ENCODE measurements at regions not wholly inside any gene's neighbourhood (a gene's known extent, or its start where the extent isn't known, plus 50 kb on each side); places are given as distances from the start of the nearest gene placed in this dataset.

- no TSS peak for BruUV-seq (replicated peaks)
- no peak for DNase-seq
Observed at GRCh38 chr6:126779331-126779730, 339.1 kb upstream of the RSPO3 start.

GRCh38 chr6:126781582-126781981 is 336.9 kb upstream of the RSPO3 start:
- Histone ChIP-seq H3K9ac (ENCODE audit: low read length) (no peak overlapping the region), H3K79me2 (ENCODE audit: low read length) (no peaks in the 10 kb centered on the region), H3K4me3 (ENCODE audit: low read length) (no peak overlapping the region), H2AFZ (ENCODE audit: low read length) (no peak overlapping the region), H3K36me3 (ENCODE audit: low read depth, low read length) (no peaks in the 10 kb centered on the region), H3K9me2 (replicated peaks; ENCODE audit: low read length) (no peaks in the 10 kb centered on the region), H3K4me1 (ENCODE audit: insufficient read depth, low read length) (peaks cover under 1% of the 10 kb centered on the region; the same call in 1 of the 2 replicates), H4K20me1 (ENCODE audit: low read length) (no peaks in the 10 kb centered on the region), H3F3A (ENCODE audit: low read length, unreplicated experiment) (no peaks in the 10 kb centered on the region), H3K9me3 (ENCODE audit: low read length) (no peaks in the 10 kb centered on the region), H3K27ac (ENCODE audit: low read length) (no peak overlapping the region), H3K27me3 (ENCODE audit: low read length) (no peaks in the 10 kb centered on the region), H3K4me2 (ENCODE audit: low read length) (no peak overlapping the region)
- POLR2A ChIA-PET (ENCODE audit: unreplicated experiment), result no interaction called here
- DNase-seq (no peak), ATAC-seq (no peak)
- no TSS peak for BruUV-seq (replicated peaks)
- intact Hi-C loops (cut with micrococcal nuclease), result no loop called here
- CTCF ChIA-PET, result no interaction called here
- TF ChIP-seq EZH2phosphoT487 (IDR thresholded peaks at IDR 0.05; ENCODE audit: borderline replicate concordance, low read length) (no peak), CTCF (conservative IDR thresholded peaks at IDR 0.05; ENCODE audit: low read depth, low read length) (no peak), EZH2 (IDR thresholded peaks at IDR 0.05; ENCODE audit: low read length, unreplicated experiment) (no peak)

More at GRCh38 chr6:126779331-126779730, 339.1 kb upstream of the RSPO3 start:
- no peak for ATAC-seq
- H3K4me2 ChIP-seq (ENCODE audit: low read length), result no peak overlapping the region
- no peaks in the 10 kb centered on the region for H3K79me2 ChIP-seq (ENCODE audit: low read length)
- H2AFZ ChIP-seq (ENCODE audit: low read length), result no peak overlapping the region
- intact Hi-C loops (cut with micrococcal nuclease), result no loop called here
- no peaks in the 10 kb centered on the region for H3K9me2 ChIP-seq (replicated peaks; ENCODE audit: low read length)
- TF ChIP-seq EZH2phosphoT487 (IDR thresholded peaks at IDR 0.05; ENCODE audit: borderline replicate concordance, low read length) (no peak), EZH2 (IDR thresholded peaks at IDR 0.05; ENCODE audit: low read length, unreplicated experiment) (no peak), CTCF (conservative IDR thresholded peaks at IDR 0.05; ENCODE audit: low read depth, low read length) (no peak)
- no peak overlapping the region for H3K4me3 ChIP-seq (ENCODE audit: low read length)
- no peaks in the 10 kb centered on the region for H3K27me3 ChIP-seq (ENCODE audit: low read length)
- H3K9me3 ChIP-seq (ENCODE audit: low read length), result no peaks in the 10 kb centered on the region
- no peaks in the 10 kb centered on the region for H4K20me1 ChIP-seq (ENCODE audit: low read length)
- no peak overlapping the region for H3K9ac ChIP-seq (ENCODE audit: low read length)
- CTCF ChIA-PET, result no interaction called here
- H3K27ac ChIP-seq (ENCODE audit: low read length), result no peak overlapping the region
- H3F3A ChIP-seq (ENCODE audit: low read length, unreplicated experiment), result no peaks in the 10 kb centered on the region
- H3K36me3 ChIP-seq (ENCODE audit: low read depth, low read length), result no peaks in the 10 kb centered on the region
- H3K4me1 ChIP-seq (ENCODE audit: insufficient read depth, low read length), result no peaks in the 10 kb centered on the region
- POLR2A ChIA-PET (ENCODE audit: unreplicated experiment), result no interaction called here

- BruUV-seq (replicated peaks), result no TSS peak
- Histone ChIP-seq H3K79me2 (ENCODE audit: low read length) (no peaks in the 10 kb centered on the region), H3K4me2 (ENCODE audit: low read length) (no peak overlapping the region), H3F3A (ENCODE audit: low read length, unreplicated experiment) (no peaks in the 10 kb centered on the region), H3K4me1 (ENCODE audit: insufficient read depth, low read length) (peaks cover 5% of the 10 kb centered on the region; the same call in 1 of the 2 replicates), H3K27me3 (ENCODE audit: low read length) (no peaks in the 10 kb centered on the region), H3K4me3 (ENCODE audit: low read length) (no peak overlapping the region), H3K9me2 (replicated peaks; ENCODE audit: low read length) (no peaks in the 10 kb centered on the region), H4K20me1 (ENCODE audit: low read length) (no peaks in the 10 kb centered on the region), H3K9ac (ENCODE audit: low read length) (no peak overlapping the region), H3K9me3 (ENCODE audit: low read length) (no peaks in the 10 kb centered on the region), H2AFZ (ENCODE audit: low read length) (no peak overlapping the region), H3K27ac (ENCODE audit: low read length) (no peak overlapping the region), H3K36me3 (ENCODE audit: low read depth, low read length) (no peaks in the 10 kb centered on the region)
- no peak for ATAC-seq
- CTCF ChIA-PET, result no interaction called here
- TF ChIP-seq EZH2phosphoT487 (IDR thresholded peaks at IDR 0.05; ENCODE audit: borderline replicate concordance, low read length) (no peak), CTCF (conservative IDR thresholded peaks at IDR 0.05; ENCODE audit: low read depth, low read length) (no peak), EZH2 (IDR thresholded peaks at IDR 0.05; ENCODE audit: low read length, unreplicated experiment) (no peak)
- DNase-seq, result no peak
- POLR2A ChIA-PET (ENCODE audit: unreplicated experiment), result no interaction called here
- intact Hi-C loops (cut with micrococcal nuclease), result no loop called here
Observed at GRCh38 chr6:126784161-126784790, 334.2 kb upstream of the RSPO3 start.
